ENCODE measurements at regions not wholly inside any gene's neighbourhood (a gene's known extent, or its start where the extent isn't known, plus 50 kb on each side); places are given as distances from the start of the nearest gene placed in this dataset.

DNA sequence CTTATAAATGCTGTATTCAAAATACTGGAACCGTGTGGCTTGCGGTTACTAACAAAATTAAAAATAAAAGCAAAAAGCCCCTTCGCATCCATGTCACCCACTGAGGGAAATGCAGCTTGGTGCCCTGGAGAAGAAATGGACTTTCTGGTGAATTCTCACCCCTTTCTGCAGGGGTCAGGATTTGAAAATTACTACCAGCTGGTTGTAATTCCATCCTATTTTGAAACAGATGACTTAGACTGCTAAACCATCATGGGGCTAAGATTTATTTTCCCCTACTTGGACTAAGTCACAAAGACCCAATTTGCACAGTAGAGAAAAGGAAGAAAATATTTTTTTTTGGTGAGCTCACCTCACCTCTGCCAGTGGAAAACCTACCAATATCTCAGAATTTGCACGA lies 111.4 kb upstream of the MYOCD start:
- H3K27me3 Mint-ChIP-seq (ENCODE audit: insufficient read depth), result peaks cover 2% of the 10 kb centered on the region; the same call in 1 of the 2 replicates
- no peaks in the 10 kb centered on the region for H3K9me3 Mint-ChIP-seq
- H3K4me3 Mint-ChIP-seq, result no peak overlapping the region
- TF ChIP-seq, protein P1, sequence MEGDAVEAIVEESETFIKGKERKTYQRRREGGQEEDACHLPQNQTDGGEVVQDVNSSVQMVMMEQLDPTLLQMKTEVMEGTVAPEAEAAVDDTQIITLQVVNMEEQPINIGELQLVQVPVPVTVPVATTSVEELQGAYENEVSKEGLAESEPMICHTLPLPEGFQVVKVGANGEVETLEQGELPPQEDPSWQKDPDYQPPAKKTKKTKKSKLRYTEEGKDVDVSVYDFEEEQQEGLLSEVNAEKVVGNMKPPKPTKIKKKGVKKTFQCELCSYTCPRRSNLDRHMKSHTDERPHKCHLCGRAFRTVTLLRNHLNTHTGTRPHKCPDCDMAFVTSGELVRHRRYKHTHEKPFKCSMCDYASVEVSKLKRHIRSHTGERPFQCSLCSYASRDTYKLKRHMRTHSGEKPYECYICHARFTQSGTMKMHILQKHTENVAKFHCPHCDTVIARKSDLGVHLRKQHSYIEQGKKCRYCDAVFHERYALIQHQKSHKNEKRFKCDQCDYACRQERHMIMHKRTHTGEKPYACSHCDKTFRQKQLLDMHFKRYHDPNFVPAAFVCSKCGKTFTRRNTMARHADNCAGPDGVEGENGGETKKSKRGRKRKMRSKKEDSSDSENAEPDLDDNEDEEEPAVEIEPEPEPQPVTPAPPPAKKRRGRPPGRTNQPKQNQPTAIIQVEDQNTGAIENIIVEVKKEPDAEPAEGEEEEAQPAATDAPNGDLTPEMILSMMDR (IDR thresholded peaks at IDR 0.05), result no peak
- peaks cover 24% of the 10 kb centered on the region for H3K4me1 Mint-ChIP-seq (ENCODE audit: low read depth)
- no peak for DNase-seq
- peaks cover 4% of the 10 kb centered on the region; the same call in 1 of the 2 replicates for H3K36me3 Mint-ChIP-seq (ENCODE audit: low read depth)
- H3K27ac Mint-ChIP-seq, result no peak overlapping the region

DNA sequence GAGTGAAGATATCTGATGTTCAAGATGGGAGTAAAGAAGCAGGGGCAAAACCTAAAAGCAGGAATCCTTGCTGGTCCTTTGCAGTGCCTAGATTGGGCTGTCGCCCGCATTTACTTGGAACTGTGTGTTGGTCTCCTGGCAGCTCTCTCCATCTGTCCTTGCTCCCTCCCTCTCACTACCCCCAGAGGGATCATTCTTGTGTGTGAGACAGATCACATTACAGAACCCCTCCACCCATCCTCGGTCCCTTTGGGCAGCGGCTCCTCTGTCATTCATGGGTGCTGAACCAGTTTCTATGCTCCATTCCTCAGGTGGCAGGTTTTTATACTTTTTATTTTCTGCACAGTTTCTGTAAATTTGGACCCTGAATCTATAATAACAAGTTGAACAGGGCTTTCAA lies 99.4 kb upstream of the MYOCD start:
- Mint-ChIP-seq H3K27ac (no peak overlapping the region), H3K27me3 (ENCODE audit: insufficient read depth) (peaks cover 2% of the 10 kb centered on the region), H3K36me3 (ENCODE audit: low read depth) (peaks cover 6% of the 10 kb centered on the region; the same call in 1 of the 2 replicates), H3K4me1 (ENCODE audit: low read depth) (peaks cover 18% of the 10 kb centered on the region), H3K9me3 (peaks cover 7% of the 10 kb centered on the region; the same call in 1 of the 2 replicates), H3K4me3 (no peak overlapping the region)
- TF ChIP-seq, protein P1 (IDR thresholded peaks at IDR 0.05), result no peak
- DNase-seq, result no peak

DNA sequence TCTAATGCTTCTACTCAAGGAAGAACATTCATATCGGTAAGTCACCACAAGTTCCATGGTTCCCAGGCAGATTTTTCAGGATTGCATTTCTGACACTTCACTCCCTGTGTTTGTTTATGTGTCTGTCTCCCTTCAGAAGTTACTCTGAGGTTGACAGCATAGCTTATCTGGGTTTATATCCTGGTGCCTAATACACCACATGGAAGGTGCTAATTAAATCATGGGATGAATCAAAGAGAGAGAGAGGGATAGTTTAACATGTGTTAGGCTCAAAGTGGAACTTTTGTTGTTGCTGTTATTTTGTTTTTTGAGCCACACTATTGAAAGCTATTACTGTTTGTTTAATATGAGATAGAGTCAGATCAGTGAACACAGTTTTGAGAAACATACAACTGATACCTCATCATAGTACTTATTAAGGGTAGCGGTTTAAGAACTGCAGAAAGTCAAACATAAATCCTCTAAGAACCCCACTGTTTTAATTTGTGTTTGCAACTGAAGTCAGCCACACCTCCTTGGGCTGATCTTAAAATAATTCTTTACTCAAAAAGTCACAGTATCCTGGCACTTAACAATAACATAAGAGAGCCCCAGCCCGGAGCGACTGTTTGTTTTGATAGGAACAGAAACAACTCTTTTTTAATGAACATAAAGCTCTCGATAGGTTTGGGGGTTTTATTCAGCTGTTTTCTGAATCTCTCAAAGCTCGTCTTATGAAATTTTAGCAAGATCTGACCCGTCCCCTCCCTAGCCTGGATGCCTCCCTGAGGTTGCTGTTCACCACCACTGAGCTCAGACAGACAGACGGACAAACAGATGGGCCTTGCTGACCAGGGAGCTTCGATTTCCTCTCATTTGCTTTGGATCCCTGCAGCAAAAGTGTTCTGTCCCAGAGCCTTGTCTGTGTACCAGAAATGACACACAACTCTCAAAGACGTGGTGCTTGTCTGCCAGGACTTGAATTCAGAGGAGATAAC lies 98.3 kb upstream of the MYOCD start:
- no peak overlapping the region for H3K4me3 Mint-ChIP-seq
- no peak for DNase-seq
- H3K4me1 Mint-ChIP-seq (ENCODE audit: low read depth), result peaks cover 25% of the 10 kb centered on the region
- H3K27ac Mint-ChIP-seq, result no peak overlapping the region
- H3K9me3 Mint-ChIP-seq, result peaks cover 11% of the 10 kb centered on the region
- H3K36me3 Mint-ChIP-seq (ENCODE audit: low read depth), result peaks cover 6% of the 10 kb centered on the region; the same call in 1 of the 2 replicates
- H3K27me3 Mint-ChIP-seq (ENCODE audit: insufficient read depth), result peaks cover 2% of the 10 kb centered on the region
- TF ChIP-seq, protein P1 (IDR thresholded peaks at IDR 0.05), result no peak

DNA sequence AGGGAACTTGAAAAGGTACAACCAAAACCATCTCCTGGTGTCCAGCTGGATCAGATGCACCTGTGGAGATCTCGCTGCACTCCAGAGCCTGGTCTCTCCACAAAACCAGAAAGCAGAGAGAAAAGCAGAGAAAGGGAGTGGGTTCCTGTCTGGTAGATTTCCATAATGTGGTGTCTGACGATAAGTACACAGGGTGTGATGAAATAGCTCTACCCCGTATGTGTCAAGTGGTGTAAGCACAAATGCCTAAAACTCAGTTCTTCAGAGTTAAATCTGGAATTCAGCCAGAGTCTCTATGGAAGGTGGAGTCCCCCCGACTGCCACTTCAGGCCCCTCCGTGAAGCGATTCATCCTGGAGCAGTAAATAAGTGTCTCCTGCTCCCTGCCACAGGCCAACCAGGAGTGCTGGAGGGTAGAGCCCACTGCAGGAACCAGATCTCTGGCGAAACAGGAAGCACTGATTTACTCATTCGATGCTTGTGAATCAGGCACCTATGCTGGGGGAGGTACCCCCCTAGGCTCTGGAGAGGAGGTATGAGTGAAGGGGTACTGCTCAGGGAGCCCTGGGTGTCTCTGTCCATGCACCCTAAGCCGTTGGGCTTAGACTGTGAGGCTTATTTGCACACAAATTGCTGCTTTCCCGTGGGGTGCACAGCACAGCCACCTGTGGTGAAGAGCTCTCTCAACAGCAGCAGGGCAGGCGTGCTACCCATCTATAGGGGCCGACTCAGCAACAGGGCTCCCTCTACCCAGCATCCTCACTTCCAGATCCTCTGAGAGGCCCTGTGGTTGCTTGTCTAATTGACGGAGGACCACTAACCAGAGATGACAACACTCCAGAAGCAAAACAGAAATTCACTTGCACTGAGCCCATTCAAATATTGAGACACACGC lies 97.1 kb upstream of the MYOCD start:
- Mint-ChIP-seq H3K4me3 (no peak overlapping the region), H3K36me3 (ENCODE audit: low read depth) (peaks cover 6% of the 10 kb centered on the region; the same call in 1 of the 2 replicates), H3K9me3 (peaks cover 11% of the 10 kb centered on the region), H3K27ac (no peak overlapping the region), H3K4me1 (ENCODE audit: low read depth) (peaks cover 25% of the 10 kb centered on the region), H3K27me3 (ENCODE audit: insufficient read depth) (peaks cover 2% of the 10 kb centered on the region)
- DNase-seq, result no peak
- TF ChIP-seq, protein P1 (IDR thresholded peaks at IDR 0.05), result no peak

DNA sequence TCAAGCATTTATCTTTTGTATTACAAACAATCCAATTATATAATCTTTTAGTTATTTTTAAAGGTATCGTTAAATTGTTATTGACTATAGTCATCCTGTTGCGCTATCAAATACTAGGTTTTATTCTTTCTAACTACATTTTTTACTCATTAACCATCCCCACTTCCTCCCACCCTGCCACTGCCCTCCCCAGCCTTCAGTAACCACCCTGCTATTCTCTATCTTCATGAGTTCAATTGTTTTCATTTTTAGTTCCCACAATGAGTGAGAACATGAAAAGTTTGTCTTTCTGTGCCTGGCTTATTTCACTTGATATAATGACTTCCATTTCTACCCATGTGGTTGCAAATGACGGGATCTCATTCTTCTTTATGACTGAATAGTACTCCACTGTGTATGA lies 94.1 kb upstream of the MYOCD start:
- TF ChIP-seq, protein P1 (IDR thresholded peaks at IDR 0.05), result no peak
- H3K4me1 Mint-ChIP-seq (ENCODE audit: low read depth), result peaks cover 25% of the 10 kb centered on the region
- no peak for DNase-seq
- no peaks in the 10 kb centered on the region; the same call in 1 of the 2 replicates for H3K36me3 Mint-ChIP-seq (ENCODE audit: low read depth)
- peaks cover 4% of the 10 kb centered on the region for H3K9me3 Mint-ChIP-seq
- no peak overlapping the region for H3K4me3 Mint-ChIP-seq
- no peak overlapping the region for H3K27ac Mint-ChIP-seq
- H3K27me3 Mint-ChIP-seq (ENCODE audit: insufficient read depth), result no peaks in the 10 kb centered on the region; the same call in 1 of the 2 replicates
